ENCODE measurements at regions not wholly inside any gene's neighbourhood (a gene's known extent, or its start where the extent isn't known, plus 50 kb on each side); places are given as distances from the start of the nearest gene placed in this dataset.

GRCh38 chrX:39002466-39002865 is 201.2 kb downstream of the MID1IP1 start:
- H3K27ac ChIP-seq, result no peak overlapping the region
- TF ChIP-seq CTCF (conservative IDR thresholded peaks at IDR 0.05), result no peak

GRCh38 chrX:39008549-39008948 is 207.3 kb downstream of the MID1IP1 start:
- TF ChIP-seq CTCF (conservative IDR thresholded peaks at IDR 0.05), result no peak
- no peak overlapping the region for H3K27ac ChIP-seq

GRCh38 chrX:39011454-39012221 is 210.4 kb downstream of the MID1IP1 start:
- TF ChIP-seq CTCF (conservative IDR thresholded peaks at IDR 0.05), result no peak
- peak overlapping the region; percentile 48 for H3K27ac ChIP-seq

- peak overlapping the region; percentile 48 for H3K27ac ChIP-seq
- TF ChIP-seq CTCF (conservative IDR thresholded peaks at IDR 0.05), result no peak
These were observed 211.4 kb downstream of the MID1IP1 start for GRCh38 chrX:39012621-39013111.

GRCh38 chrX:39016556-39016955 is 215.3 kb downstream of the MID1IP1 start:
- no peak for TF ChIP-seq CTCF (conservative IDR thresholded peaks at IDR 0.05)
- no peak overlapping the region for H3K27ac ChIP-seq

GRCh38 chrX:39017077-39017476 is 215.8 kb downstream of the MID1IP1 start:
- TF ChIP-seq CTCF (conservative IDR thresholded peaks at IDR 0.05), result no peak
- H3K27ac ChIP-seq, result no peak overlapping the region

GRCh38 chrX:39017716-39018115 is 216.5 kb downstream of the MID1IP1 start:
- TF ChIP-seq CTCF (conservative IDR thresholded peaks at IDR 0.05), result no peak
- H3K27ac ChIP-seq, result no peak overlapping the region

All from VCaP (cell line).